Activated gamma-delta T cell (primary cell): ENCODE measurements at regions not wholly inside any gene's neighbourhood (a gene's known extent, or its start where the extent isn't known, plus 50 kb on each side); places are given as distances from the start of the nearest gene placed in this dataset.

Source experiments
- DNase-seq: peaks from one replicate; lab custom pipeline; 2025; lab: John Stamatoyannopoulos, UW

DNA sequence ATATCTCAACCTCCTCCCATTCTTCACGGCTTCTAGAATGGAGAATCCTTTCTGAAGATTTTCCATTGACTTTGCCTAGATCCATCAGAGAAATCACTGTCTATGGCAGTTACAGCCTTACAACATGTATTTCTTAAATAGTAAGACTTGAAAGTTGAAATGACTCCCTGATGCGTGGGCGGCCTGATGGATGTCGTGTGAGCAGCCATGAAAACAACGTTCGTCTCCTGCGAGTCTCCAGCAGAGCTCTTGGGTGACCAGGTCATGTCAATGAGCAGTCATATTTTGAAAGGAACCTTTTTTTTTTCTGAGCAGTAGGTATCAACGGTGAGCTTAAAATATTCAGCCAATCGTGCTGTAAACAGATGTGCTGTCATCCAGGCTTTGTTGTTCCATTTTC is 139.9 kb upstream of the C14orf180 start:
- no peak for DNase-seq

DNA sequence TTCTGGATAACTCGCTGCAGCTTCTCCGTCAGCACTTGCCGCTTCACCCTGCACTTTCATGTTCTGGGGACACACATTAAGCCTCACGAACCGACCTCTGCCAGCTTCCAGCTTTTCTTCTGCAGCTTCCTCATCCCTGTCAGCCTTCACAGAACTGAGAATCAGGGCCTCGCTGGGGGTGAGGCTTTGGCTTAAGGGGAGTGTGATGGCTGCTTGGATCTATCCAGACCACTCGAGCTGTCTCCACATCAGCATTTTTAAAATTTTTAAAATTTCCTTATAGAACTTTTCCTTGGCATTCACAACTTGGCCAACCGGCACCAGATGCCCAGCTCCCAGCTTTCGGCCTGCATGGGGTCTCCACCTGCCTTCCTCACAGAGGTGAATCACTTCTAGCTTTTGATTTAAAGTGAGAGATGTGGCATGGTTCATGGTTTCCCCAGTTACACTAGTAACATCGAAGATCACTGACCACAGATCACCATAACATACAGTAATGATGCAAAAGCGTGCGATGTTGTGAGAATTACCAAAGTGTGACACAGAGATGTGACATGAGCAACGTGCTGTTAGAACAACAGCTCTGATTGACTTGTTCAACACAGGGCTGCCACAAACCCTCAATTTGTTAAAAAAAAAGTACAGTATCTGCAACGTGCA is 139.1 kb upstream of the C14orf180 start:
- no peak for DNase-seq

DNA sequence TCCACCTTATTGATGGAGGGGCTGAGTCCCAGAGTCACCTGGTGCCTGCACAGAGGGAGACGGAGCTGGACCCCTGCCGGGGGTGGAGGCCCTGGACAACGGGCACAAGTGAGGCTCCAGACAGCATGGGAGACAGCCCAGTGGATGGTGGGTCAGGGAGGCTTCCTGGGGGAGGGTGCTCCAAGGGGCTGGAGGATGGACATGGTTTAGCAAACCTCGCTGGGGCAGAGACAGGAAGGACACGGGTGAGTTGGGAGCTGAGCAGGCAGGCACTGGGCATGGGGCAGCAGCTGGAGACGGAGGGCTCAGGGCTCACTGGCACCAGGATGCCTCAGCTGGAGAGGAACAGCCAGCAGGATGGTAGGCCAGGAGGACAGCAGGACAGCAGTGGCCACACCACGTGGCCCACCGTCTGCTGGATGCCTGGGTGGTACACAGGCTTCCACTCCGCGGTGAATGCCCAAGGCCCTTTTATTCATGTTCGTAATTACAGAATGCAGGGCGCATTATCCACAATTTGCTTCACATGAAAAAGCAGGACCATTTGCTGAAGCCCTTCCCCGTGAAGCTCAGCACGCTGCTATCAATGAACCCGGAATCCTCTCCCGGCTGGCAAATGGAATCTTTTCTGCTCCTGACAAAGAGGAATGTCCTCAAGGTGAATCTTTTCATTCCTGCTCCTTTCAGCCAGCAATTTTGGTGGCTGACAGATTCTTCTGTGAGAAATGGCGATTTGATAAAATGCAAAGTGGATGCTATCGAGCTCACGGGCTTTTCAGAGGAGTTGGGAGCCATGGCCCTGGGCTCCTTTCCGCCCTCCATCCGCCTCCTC is 138.1 kb upstream of the C14orf180 start:
- no peak for DNase-seq

DNA sequence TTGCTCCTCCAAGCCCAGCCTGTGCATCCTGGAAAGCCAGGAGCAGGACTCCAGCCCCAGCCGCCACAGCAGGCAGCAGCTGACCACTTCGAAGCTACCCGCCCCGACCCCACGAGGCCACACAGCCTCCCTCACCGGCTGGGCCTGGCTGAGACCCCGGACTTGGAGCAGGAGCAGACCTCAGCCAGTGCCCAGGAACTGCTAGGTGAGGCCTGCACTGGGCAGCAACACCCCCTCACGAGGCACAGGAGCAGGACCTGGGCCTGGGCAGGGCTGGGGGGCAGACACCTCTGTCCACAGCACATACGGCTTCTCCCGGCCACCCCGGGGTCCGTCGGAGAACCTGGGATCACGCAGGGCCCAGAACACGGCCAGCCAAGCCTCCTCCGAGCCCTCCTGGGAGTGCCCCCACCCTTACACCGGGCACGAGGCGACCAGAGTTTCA is 137.4 kb upstream of the C14orf180 start:
- no peak for DNase-seq

DNA sequence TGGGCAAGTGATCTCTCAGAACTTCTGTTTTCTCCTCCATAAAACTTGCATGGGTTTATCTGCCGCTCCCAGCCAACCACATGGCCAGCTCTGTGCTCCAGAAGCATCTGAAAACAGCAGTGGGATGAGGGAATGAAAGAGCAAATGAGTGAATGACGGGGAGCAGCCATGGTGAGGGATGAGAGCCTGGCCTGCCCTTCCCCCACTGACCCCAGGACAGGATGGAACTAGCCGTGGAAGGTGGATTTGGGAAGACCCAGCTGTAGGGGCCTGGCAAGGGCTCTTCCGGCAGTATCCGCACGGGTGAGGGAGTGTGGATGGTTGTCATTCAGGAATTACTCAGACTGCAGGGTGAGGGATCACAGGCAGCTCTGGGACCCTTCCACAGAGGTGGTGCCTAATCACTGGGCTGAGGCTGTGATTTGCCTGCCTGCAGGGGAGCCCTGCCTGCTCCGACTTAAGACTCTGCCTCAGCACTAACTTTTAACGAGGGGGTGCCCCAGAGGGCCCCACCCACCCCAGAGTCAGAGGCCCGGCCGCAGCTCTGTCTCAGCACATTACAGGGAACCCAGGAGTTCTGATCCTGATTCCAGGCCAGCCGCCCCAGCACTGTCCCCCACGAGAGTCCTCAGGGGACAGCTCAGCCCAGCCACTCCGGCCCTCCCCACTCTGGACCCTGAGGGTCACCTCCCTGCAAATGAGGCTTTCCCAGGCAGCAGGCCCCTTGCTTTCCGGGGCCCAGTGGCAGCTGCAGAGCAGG is 136.8 kb upstream of the C14orf180 start:
- DNase-seq: no peak

DNA sequence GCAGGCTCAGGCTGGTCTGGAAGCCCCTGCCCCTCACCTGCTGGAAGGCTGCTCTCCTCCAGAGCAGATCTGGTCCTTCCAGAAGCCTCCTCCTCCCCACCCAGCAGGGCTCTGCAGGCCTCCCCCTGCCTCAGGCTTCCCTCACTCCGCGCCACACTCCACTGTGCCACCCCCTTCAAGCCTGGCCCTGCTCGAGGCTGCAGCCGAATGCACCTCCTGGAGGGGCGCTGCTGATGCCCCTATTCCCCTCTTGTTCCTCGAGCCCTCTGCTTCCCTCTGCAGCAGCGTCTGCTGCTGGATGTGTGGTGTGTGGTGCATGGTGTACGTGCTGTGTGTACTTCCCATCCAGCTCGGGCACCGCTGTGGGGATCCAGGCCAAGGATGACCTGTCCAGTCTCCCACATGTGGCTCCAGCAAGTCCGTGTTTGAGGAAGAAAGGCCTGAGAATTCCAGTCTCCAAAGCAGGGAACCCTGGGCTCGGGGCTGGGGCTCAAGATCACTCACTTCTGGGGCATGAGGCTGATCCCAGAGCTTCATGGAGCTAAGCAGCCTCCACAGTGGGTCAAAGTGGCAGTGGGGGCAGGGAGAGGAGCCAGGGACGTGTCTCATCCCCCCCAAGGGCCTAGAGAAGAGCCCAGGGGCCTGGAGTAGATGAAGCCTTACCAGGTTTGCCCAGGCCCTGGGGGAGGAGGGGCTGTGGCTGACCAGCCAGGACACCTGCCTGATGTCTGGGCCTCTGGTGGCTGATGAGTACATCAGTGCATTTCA is 136.0 kb upstream of the C14orf180 start:
- DNase-seq: no peak

DNA sequence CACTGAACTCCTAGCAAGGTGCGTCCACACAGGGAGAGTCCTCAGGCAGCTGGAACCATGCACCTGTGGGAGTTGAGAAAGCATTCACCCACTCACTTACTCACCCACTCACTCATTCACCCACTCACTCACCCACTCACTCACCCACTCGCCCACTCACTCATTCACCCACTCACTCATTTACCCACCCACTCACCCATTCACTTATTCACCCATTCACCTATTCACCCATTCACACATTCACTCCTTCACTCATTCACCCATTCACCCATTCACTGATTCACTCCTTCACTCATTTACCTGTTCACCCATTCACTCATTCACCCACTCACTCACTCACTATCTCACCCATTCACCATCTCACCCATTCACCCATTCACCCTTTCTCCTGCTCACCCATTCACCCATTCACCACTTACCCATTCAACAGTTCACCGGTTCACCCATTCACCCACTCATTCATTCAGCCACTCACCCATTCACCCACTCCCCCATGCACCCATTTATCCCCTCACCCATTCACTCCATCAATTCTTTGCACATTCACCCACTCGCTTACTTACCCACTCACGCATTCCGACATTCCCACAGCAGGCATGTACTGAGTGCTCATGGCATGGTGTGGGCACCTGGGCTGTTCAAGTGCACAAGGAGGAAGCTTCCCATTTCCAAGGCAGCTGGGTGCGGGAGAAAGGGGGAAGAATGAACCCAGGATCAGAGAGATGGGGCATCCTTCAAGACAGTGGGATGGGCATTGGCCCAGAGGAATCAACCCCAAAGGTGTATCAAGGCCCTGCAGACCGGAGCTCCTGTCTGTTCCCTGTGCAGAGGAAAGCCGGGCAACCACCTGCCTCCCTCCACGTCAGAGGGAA is 135.2 kb upstream of the C14orf180 start:
- DNase-seq: no peak

DNA sequence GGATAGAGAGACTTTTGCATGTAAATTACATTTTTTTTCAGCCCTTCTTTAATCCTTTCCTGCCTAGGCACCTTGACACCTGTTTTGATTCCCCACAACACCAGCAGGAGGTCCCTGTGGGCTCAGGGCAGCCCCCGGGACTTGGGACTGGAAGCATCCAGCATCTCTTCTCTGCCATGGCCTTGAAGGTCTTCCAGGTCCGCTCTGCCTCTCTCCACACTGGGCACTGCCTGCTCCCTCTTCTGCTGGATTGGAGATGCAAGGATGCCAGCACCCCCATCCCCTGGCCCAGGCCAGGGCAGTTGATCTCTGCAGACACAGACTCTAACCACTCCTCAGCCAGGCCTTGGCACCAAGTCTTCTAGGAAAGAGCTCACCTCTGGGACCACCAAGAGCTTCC is 134.5 kb upstream of the C14orf180 start:
- DNase-seq: no peak

DNA sequence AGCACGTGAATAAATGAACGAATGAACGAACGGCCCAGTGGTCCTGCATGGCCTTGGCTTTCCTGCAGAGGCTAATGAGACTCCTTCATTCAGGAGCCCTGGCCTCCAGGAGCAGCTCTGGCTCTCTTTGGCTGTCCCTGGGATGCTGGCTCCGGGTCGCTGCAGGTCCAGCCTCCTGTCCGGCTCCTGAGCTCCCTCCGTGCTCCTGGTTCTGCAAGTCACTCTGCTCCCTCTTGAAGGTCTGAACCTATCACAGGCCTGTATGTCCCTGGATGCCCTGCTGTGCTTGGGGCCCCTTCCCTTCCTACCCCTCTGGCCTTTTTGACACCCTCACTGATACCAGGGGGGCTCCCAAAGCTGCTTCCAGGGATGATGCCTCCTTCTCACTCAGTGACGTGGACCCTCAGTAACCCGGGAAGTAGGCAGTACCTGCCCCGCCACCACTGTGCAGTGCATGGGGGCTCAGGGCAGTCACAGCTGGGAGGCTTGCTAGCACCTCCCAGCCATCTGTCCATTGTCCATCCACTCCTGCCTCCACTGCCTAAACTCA is 133.7 kb upstream of the C14orf180 start:
- no peak for DNase-seq

DNA sequence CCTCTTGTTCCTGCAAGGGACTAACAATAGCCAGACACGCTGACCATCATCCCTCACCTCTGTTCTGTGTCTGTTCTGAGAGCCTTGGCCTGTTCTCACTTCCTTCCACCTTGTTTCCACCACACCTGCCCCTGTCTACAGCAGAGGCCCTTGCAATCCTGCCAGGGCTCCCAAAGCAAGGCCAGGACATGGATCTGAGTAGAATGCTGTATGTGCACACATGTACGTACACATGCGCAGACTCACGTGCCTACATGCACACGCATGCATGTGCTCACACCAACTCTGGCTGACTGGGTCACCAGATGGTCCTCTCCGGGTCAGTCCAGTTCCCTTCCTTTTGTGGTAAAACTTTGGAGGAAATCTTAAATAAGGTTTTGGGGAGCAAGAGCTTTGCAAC is 133.0 kb upstream of the C14orf180 start:
- DNase-seq: no peak

DNA sequence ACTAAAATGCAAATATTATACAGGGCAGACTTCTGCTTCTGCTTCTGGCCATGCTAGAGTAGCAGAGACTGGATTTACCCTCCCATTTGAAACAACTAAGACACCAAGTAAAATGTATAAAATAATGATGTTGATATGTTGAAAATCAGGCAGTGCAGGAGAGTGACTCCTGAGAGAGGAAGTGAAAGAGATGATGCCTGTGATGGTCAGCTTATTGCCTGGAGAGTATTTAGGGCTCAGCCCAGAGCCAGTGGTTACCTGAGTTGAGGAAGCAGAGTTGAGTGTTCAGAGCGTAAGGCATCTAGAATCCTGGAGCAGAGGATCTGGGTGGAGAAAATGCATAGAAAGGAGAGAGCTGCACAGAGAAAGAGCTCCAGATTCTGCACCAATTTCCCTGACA is 131.8 kb upstream of the C14orf180 start:
- DNase-seq: no peak

DNA sequence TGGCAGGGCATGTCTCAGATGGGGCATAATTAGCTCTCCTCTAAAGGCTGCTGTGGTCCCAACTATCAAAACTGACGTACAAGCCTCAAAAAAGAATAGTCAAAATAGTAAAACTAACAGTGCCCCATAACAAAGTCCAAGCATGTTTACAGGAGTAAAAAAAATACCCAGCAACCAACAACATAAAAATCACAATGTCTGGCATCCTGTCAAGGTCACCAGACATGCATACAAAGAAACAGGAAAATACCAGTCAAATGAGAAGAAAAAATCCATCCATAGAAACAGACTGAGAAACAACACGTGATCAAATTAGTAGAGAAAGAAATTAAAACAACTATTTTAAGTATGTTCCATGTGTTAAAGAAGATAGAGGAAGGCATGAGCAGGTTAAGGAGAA is 131.2 kb upstream of the C14orf180 start:
- DNase-seq: no peak

DNA sequence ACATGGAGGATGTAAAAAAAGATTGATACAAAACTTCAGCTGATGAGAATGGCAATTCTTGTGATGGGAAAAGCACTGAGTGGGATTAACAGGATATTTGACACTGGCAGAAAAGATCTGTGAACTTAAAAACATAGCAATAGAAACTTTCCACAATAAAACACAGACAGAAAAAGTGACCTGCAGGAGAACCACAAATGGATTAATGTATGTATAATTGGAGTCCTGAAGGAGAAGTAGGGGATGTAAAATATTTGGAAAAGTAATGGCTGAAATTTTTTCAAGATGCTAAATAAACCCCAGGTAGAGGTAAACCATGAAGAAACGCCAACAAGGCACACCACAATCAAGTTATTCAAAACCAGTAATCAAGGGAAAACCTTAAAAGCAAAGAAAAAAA is 130.8 kb upstream of the C14orf180 start:
- DNase-seq: no peak

DNA sequence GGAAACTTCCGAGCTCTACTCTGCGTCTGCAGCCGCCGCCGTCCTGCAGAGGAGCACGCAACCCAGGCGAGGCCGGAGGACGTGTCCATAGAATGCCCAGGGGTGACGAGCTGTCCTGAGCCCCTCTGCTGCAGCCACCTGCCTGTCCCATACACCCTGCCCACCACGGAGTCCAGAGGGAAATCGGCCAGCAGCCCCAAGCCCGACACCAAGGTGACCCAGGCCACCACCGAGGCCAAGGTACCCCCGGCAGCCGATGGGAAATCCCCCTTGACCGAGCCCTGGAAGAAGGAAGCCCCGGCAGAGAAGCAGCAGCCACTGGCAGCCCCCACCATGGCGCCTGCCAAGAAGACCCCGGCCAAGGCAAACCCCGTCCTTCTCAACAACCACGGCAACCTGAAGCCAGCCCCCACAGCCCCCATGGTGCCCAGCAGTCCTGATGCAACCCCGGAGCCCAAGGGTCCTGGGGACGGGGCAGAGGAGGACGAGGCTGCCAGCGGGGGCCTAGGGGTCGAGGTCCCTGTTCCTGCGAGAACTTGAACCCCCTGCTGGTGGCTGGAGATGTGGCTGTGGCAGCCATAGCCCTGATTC is 128.7 kb upstream of the C14orf180 start:
- DNase-seq: no peak

DNA sequence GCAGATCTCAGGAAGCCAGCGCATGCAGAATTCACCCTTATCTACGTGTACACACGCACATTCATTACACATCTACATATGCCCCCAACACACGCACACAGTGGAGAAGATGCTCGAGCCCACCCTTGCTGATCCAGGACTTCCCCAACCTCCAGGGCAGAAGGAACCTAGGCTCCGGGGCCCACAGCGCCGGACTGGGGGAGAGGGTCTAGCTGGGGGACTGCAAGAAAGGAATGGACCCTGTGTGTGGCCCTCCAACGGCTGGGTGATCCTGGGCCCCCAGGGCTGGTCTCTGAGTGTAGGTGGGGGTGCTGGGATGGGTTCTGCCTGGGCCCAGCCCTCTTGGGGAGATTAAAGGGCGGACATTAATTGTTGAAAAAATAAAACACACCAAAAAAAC is 128.1 kb upstream of the C14orf180 start:
- no peak for DNase-seq

DNA sequence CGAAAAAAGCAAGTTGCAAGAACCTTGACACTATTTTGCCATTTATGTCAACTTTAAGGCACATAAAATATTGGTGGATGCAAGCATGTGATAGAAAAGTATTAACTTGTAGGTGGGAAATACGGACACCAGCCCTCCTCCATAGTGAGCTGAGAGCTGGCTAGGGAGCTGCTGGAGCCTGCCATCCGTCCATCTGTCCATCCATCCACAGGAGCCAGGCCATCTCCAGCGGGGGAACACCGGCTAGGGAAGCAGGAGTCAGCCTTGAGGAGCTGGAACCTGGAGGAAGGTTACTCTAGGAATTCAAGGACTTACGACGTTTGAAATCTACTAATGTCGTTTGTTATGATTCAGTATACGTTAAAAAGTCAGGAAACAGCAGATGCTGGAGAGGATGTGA is 120.7 kb upstream of the C14orf180 start:
- DNase-seq: no peak

DNA sequence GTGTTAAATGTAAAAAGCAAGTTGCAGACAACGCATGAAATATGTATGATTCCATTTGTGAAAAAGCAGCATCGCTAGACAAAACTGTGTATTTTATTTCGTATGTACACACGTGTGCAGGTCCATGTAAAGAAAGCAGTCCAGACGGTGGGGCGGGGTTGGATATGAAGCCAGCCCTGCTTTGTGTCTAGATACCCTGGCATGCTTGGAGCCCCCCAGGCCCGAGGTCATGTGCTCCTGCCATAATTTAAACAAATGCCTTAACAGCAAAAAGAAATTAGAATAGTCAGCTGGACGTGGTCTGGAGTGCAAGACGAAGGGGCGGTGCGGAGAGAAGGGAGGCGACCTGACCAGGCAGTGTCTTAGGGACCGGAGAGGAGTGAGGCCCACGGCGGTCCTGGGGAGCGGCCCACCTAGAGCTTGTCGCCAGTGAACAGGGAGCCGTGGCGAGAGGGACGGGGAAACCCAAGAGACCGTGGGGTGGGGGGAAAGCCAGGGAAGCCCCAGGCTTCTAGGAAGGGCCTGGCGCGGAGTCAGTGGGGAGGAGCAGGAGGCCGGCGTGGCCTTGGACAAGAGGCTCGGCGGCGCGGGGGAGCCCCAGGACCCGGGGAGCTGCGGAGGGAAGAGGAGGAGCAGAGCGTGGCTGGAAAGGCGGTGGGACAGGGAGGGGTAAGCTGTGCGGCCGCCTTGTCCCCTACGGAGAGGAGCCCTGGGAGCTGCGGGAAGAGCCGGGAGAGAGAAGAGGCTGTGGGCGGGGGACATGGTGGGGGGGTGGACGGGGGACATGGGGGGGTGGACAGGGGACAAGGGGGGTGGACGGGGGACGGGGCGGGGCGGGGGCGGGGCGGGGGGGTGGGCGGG is 118.5 kb upstream of the C14orf180 start:
- no peak for DNase-seq

DNA sequence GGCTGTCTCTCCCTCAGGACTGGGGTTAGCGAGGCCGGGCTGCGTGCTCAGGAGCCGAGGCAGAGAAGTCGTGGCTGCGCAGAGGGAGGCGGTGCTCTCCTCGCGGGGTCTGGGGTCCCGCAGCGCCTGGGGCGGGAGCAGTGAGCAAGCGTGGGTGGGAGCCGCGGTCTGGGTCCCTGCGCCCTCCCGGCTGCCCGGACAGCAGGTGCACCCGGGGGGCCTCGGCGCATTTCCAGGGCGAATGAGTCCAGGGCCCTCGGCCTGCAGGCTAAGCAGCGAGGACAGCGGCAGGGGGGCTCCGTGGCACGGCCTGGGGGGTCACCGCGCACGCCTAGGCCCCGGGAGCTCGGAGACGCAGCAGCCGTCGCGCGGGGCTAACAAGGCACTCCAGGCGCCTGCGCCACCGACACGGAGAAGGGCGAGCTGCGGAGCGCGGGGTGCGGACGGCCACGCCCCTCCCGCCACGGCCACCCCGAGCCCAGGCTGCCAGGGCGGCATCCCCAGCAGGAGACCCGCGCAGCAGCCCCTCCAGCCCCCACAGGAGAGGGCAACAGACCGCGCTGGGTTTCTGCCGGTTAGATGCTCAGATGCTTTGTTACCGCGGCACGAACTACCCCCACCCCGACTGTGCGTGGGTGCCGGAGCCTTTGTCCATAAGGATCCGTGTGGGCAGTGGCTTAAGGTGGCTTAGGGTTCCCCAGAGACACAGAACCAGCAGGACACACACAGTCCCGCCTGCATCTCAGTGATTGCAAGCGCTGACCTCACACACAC is 117.7 kb upstream of the C14orf180 start:
- DNase-seq: no peak
